ENCODE measurements at regions not wholly inside any gene's neighbourhood (a gene's known extent, or its start where the extent isn't known, plus 50 kb on each side); places are given as distances from the start of the nearest gene placed in this dataset.

DNA sequence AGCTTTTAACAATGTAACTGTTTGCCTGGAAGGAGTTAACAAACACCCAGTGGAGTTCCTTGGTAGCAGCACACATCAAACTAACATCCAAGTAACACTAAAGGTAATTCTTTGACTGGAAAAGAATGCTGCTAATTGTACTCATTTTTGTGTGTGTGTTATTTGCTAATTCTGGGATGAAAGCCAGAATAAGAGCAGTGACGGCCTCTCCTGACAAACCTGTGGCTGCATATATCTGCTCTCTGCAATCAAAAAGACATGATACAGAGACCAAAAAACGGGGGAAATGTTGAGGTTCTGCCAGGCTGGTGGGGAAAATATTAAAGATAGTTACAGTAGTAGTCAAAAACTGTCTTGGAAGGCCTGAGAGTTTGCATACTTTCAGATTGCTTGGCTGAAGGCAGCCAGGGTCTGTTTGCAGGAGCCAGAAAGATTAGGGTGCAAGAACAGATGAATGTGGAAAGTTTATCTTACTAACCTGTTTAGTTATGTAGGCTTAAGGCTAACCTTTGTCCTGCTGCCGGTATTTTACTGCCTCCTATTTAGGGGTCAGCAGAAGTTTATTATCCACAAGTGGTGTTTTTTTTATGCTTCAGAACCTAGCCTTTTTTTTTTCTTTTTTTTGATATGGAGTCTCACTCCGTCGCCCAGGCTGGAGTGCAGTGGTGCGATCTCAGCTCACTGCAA is 325.6 kb upstream of the RBMY1B start:
- no peaks in the 10 kb centered on the region for H3K36me3 Mint-ChIP-seq
- ATAC-seq: no peak
- H3K27ac Mint-ChIP-seq: no peak overlapping the region
- no peak for DNase-seq (ENCODE audit: low spot score in 2 of 2)
- no peaks in the 10 kb centered on the region for H3K9me3 Mint-ChIP-seq

DNA sequence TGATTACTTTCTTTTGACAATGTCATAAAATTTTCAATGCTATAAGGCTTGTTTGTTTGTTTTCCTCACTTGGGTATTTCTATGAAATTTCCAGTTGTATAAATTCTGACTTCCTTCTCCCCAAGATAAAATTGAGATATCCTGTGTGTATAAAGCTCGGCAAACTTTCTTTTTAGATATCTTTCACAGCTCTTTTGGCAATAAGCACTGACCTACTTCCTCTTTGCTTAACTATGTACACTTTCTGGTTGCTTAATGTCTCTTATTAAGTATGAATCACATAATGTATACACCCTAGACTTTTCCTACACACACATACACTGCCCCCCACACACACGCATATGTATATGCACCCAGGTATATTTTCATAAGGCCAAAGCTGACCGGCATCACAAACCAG is 318.4 kb upstream of the RBMY1B start:
- Mint-ChIP-seq H3K9me3 (peaks cover 0 to 4% of the 10 kb centered on the region in 2 donors), H3K27ac (no peak overlapping the region), H3K36me3 (peaks cover 0 to 11% of the 10 kb centered on the region in 2 donors)
- ATAC-seq: no peak
- no peak for DNase-seq (ENCODE audit: low spot score in 2 of 2)

DNA sequence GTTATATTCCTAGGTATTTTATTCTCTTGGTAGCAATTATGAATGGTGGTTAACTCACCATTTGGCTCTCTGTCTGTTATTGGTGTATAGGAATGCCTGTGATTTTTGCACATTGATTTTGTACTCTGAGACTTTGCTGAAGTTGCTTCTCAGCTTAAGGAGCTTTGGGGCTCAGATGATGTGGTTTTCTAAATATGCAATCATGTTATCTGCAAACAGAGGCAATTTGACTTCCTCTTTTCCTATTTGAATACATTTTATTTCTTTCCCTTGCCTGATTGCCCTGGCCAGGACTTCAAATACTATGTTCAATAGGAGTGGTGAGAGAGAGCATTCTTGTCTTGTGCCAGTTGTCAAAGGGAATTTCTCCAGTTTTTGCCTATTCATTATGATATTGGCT is 310.9 kb upstream of the RBMY1B start:
- peaks cover 0 to 11% of the 10 kb centered on the region in 2 donors for H3K36me3 Mint-ChIP-seq
- H3K9me3 Mint-ChIP-seq: peaks cover 0 to 4% of the 10 kb centered on the region in 2 donors
- DNase-seq (ENCODE audit: low spot score in 2 of 2) (no peak), ATAC-seq (no peak)
- no peak overlapping the region for H3K27ac Mint-ChIP-seq

DNA sequence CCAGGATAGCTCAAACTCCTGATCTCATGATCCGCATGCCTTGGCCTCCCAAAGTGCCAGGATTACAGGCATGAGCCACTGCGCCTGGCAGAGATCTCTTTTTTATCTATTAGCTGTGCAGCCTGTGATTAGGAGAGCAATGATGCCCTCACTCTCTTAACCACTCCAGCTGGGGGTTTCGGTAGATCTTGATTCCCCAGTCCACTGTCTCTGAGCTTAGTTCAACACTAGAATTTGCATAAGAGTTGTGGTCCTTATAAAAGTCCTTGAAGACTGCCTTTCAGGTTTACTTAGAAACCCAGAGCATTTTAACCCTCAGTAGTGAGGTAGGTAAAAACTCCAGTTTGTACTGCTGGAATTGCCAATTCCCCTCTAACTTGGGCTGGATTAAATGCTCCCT is 283.3 kb upstream of the RBMY1B start:
- no peaks in the 10 kb centered on the region for H3K36me3 Mint-ChIP-seq

DNA sequence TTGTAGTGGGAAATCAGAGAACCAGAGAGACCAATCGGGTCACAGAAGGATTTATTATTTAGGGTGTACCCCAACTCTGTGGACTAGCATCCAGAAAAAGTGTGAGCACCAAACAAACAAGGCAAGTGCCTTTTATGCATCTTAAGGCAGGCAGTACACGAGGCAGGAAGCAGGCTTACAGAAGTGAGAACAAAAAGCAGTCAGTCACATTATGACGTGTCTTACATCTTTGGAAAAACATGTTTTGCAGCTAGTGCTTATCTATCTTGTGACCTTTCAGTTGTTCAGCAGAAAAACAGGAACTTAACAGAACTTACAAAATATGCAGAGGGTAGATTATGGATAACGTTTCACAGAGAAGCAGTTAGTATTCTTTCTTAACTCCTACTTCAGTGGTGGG is 270.9 kb upstream of the RBMY1B start:
- peaks cover 0 to 15% of the 10 kb centered on the region in 2 donors for H3K9me3 Mint-ChIP-seq
- H3K27ac Mint-ChIP-seq: peak overlapping the region; percentile 93 to 95
- peak; percentile 89 to 95 for ATAC-seq
- DNase-seq (ENCODE audit: low spot score in 2 of 2): peak in 1 of 2 donors; percentile 22
- H3K36me3 Mint-ChIP-seq: peaks cover 19 to 21% of the 10 kb centered on the region in 2 donors

More for the DNA sequence above, 283.3 kb upstream of the RBMY1B start:
- Mint-ChIP-seq H3K27ac (no peak overlapping the region), H3K9me3 (peaks cover 0 to 4% of the 10 kb centered on the region in 2 donors)
- DNase-seq (ENCODE audit: low spot score in 2 of 2) (no peak), ATAC-seq (no peak)

DNA sequence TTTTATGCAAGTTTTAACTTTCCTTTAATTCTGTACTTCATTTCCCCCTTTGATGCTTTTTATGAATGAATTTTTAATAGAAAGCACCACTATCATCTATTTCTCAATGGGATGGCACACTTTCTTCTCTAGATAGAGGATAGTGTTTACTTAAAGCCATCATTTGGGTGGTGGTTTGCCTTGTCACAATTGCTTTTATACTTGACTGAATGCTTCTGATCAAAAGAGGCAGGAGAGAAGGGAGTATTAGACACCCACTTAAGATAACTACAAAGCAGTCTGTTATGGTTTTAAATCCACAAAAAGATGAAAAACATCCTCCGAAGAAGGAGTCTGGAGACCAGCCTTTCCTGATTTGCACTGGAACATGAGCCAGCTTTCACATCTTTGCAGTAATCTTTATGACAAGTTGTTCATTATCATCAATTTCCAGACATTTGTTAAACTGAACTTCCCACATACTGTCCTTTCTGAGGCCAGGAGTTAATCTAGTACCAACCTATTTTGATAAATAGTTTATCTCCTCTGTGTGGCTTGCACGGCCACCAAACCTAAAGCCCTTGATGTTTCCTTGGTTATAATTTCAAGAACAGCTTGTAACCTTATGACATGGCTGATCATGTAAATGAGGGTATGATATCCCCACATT is 270.4 kb upstream of the RBMY1B start:
- DNase-seq (ENCODE audit: low spot score in 2 of 2) (no peak), ATAC-seq (peak in 1 of 2 donors; percentile 39)
- Mint-ChIP-seq H3K9me3 (peaks cover 0 to 15% of the 10 kb centered on the region in 2 donors), H3K27ac (peak overlapping the region; percentile 93 to 95), H3K36me3 (peaks cover 19 to 21% of the 10 kb centered on the region in 2 donors)

DNA sequence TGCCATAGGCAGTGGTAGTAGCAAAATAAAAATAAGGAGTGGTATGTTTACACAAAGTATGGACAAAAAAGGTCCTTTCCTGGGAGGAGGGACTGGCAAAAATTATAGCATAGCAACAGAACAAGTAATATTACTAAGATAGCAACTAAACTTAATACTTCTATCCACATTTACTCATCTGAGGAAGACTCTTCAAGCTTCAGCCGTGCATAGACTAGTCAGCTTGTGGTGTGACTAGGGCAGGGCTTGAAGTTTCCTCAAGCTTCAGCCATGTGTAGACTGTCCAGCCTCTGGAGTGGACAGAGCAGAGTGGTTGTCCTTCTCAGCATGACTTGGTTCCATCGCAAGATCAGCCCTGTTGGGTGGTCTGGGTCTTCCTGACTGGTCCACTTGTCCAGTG is 268.3 kb upstream of the RBMY1B start:
- DNase-seq (ENCODE audit: low spot score in 2 of 2) (no peak), ATAC-seq (peak; percentile 50 to 67)
- peak overlapping the region in 1 of 2 donors; percentile 93 for H3K27ac Mint-ChIP-seq
- H3K9me3 Mint-ChIP-seq: peaks cover 5 to 15% of the 10 kb centered on the region in 2 donors
- peaks cover 19 to 21% of the 10 kb centered on the region in 2 donors for H3K36me3 Mint-ChIP-seq

DNA sequence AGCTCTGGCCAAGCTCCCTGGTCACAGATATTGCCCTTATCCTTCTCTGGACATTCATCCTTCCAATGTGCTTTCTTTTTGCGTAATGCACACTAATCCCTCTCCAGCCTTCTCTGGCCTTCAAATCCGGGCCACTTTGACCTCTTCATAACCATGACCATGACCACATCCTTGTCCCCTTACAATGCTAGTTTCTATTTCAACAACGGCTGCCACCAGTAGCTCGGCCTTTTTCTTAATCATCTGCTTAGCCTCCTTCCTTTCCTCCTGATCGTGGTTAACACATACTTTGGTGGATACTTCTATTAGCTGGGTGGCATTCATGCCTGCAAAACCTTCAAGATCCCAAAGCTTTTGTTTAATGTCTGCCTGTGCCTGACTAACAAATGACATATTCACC is 264.4 kb upstream of the RBMY1B start:
- ATAC-seq: peak in 1 of 2 donors; percentile 18
- peak overlapping the region in 1 of 2 donors; percentile 27 for H3K27ac Mint-ChIP-seq
- peaks cover 0 to 8% of the 10 kb centered on the region in 2 donors for H3K9me3 Mint-ChIP-seq
- no peak for DNase-seq (ENCODE audit: low spot score in 2 of 2)
- peaks cover 5 to 7% of the 10 kb centered on the region in 2 donors for H3K36me3 Mint-ChIP-seq

DNA sequence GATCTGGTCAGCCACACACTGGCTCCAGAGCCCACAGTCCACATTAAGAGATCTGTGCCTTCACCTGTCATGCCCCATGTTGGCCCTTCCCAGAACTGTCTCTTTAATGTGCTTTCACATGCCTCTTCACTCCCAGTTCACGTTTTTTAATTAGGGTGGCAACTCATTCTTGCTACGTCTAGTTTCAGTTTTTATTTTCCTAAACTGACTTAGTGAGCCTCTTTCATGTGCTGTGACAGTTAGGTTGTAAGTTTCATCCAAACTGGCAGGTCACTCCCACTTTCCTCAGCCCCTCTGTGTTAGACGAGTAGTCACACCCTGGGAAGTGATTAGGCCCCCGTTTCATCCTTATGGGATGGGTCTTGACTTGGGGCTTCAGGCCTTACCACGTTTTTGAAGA is 262.5 kb upstream of the RBMY1B start:
- ATAC-seq: peak; percentile 54 to 72
- no peak for DNase-seq (ENCODE audit: low spot score in 2 of 2)
- Mint-ChIP-seq H3K27ac (peak overlapping the region; percentile 83 to 93), H3K36me3 (peaks cover 5 to 7% of the 10 kb centered on the region in 2 donors), H3K9me3 (peaks cover 0 to 8% of the 10 kb centered on the region in 2 donors)

DNA sequence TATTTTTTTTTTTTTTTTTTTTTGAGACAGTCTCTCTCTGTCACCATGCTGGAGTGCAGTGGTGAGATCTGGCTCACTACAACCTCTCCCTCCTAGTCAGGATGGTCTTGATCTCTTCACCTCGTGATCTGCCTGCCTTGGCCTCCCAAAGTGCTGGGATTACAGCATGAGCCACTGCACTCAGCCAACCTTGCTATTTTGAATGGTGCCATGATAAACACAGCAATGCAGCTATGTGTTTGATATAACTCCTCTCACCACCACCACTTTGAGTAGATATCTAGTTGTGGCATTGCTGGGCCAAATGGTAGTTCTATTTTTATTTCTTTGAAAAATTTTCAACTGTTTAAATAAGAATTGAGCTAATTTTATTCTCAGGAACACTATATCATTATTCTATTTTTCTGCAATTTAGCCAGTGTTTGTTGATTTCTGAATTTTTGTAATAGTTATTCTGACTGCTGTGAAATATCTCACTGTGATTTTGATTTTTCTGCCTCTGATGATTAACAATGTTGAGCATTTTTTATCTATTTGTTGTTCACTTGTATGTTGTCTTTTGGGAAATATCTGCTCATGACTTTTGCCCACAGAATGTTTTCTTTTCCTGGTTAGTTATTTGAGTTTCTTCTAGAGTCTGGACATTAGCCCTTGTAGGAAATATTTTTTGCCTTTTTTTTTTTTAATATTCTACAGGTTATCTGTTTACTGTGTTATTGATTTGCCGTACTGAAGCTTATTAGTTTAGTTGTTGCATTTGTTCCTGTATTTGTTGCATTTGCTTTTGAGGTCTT is 257.5 kb upstream of the RBMY1B start:
- Mint-ChIP-seq H3K36me3 (peaks cover 2 to 5% of the 10 kb centered on the region in 2 donors), H3K9me3 (no peaks in the 10 kb centered on the region), H3K27ac (peak overlapping the region in 1 of 2 donors; percentile 75)
- ATAC-seq (no peak), DNase-seq (ENCODE audit: low spot score in 2 of 2) (no peak)

DNA sequence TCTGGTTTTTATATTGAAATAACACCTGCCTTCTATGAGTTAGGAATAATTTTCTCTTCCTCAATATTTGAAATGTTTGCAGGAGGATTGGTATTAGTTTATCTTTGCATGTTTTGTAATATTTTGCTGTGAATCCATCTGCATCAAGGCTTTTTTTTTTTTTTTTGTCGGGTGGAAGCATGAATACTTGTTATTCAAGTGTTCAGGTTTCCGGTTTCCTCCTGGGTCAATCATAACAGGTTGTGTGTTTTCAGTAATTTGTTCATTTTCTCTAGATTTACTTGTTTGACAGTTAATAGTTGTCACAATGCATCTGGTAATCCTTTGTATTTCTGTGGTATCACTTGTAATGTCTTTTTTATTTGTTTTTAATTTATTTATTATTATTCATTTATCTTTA is 256.7 kb upstream of the RBMY1B start:
- H3K36me3 Mint-ChIP-seq: peaks cover 0 to 5% of the 10 kb centered on the region in 2 donors
- DNase-seq (ENCODE audit: low spot score in 2 of 2) (no peak), ATAC-seq (no peak)
- peak overlapping the region in 1 of 2 donors; percentile 75 for H3K27ac Mint-ChIP-seq
- no peaks in the 10 kb centered on the region for H3K9me3 Mint-ChIP-seq

DNA sequence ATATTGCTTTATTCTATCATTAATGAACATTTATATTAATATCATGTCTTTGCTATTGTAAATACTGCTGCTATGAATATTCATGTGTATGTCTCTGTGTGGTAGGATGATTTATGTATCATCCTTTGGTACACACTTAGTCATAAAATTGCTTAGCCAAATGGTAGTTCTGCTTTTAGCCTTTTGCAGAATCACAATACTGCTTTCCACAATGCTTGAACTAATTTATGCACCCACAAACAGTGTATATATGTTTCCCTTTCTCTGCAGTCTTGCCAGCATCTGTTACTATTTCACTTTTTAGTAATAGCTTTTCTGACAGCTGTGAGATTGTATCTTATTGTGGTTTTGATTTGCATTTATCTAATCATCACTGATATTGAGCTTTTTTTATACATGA is 254.3 kb upstream of the RBMY1B start:
- no peak for DNase-seq (ENCODE audit: low spot score in 2 of 2)
- Mint-ChIP-seq H3K9me3 (no peaks in the 10 kb centered on the region), H3K36me3 (peaks cover 0 to 5% of the 10 kb centered on the region in 2 donors), H3K27ac (peak overlapping the region in 1 of 2 donors; percentile 52)
- peak; percentile 66 to 91 for ATAC-seq

DNA sequence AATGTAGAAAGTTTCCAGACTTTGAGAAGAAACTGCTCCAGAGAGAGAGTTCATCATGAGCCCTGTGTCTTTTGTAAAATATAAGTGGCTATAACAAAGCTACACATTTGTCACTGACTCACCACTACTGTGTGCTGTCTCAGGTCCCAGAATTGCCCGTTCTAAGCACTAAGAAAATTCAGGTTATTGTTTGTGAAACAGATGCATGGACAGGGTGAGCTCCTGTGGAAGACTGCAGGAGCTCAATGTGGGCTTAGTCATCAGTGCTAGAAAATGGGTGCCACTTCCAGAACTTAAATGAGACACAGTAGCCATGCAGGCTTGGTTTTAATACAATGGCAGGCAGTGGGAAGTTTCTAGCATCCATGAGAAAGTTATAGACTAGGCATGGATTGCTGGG is 251.4 kb upstream of the RBMY1B start:
- peak; percentile 63 to 79 for ATAC-seq
- Mint-ChIP-seq H3K27ac (peak overlapping the region in 1 of 2 donors; percentile 77), H3K9me3 (no peaks in the 10 kb centered on the region), H3K36me3 (no peaks in the 10 kb centered on the region)
- no peak for DNase-seq (ENCODE audit: low spot score in 2 of 2)

DNA sequence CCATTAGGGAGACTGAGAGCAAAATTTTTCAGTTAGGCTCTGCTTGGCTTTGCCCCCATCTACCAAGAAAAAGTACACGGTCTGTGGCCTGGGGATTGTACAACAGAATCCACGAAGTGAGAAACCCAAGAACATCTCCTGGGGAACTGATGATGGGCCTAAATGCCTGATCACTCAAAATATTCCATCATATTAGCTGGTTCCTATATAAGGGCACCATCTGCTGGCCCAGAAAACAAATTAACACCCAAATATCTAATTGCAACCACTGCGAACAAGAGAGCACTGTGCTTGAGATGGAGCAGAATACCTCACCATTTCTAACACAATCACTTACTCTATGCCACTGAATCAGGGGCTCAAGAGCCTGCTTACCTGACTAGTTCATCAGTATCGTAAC is 250.8 kb upstream of the RBMY1B start:
- H3K36me3 Mint-ChIP-seq: no peaks in the 10 kb centered on the region
- H3K9me3 Mint-ChIP-seq: no peaks in the 10 kb centered on the region
- DNase-seq (ENCODE audit: low spot score in 2 of 2): no peak
- peak in 1 of 2 donors; percentile 43 for ATAC-seq
- H3K27ac Mint-ChIP-seq: peak overlapping the region in 1 of 2 donors; percentile 77

DNA sequence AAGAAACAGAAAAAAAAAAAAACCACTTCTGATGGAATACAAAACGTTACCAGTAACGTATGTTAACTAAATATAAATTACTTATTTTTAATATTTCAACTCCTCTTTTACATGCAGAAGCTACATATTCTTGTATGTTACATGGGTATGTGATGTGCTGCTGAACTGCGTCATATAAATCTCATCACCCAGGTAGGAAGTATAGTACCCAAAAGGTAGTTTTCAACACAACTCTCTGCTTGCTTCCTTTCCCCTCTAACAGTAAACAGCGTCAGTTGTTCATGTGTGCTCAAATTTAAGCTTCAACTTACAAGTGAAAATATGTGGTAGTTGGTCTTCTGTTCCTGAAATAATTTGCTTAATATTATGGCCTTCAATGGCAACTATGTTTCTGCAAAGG is 250.0 kb upstream of the RBMY1B start:
- H3K9me3 Mint-ChIP-seq: no peaks in the 10 kb centered on the region
- no peaks in the 10 kb centered on the region for H3K36me3 Mint-ChIP-seq
- H3K27ac Mint-ChIP-seq: no peak overlapping the region
- ATAC-seq (no peak), DNase-seq (ENCODE audit: low spot score in 2 of 2) (no peak)

DNA sequence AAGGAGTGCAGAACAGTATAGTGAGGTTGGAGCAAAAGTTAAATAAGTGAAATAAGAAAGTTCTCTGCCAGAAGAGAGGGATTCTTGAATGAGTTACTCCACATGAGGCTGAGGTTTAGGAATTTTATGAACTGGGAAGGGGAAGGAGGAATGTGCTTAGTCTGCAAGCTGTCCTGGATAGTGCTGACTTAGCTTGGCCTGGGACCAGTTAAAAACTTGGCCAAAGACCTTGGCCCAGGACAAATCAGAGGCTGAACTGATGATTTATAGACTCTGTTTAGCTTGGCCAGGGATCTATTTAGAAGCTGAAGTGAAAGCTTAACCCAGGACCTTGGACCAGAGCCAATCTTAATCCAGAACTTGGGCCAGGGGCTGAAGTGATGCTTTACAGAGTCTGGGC is 244.4 kb upstream of the RBMY1B start:
- no peak for DNase-seq (ENCODE audit: low spot score in 2 of 2)
- no peak for ATAC-seq
- no peaks in the 10 kb centered on the region for H3K9me3 Mint-ChIP-seq
- no peaks in the 10 kb centered on the region for H3K36me3 Mint-ChIP-seq
- no peak overlapping the region for H3K27ac Mint-ChIP-seq

DNA sequence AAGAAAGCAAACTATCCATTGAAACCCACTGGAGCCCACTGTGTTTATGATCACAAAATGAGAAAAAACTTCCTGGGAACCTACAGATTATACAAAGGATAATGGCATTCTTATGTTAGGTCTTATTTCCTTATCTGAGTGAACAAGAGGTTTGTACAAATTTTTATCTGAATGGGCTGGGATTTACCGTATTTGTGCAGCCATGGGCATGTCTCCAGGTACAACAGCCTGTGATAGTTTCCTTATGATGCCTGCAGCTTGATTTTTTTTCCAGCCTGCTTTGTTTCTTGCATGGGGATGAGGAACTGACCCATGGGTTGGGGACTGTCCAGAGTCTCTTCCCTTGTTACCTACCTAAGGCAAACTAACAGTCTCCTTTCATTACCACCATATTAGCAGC is 244.0 kb upstream of the RBMY1B start:
- H3K9me3 Mint-ChIP-seq: no peaks in the 10 kb centered on the region
- H3K27ac Mint-ChIP-seq: no peak overlapping the region
- ATAC-seq: no peak
- no peak for DNase-seq (ENCODE audit: low spot score in 2 of 2)
- no peaks in the 10 kb centered on the region for H3K36me3 Mint-ChIP-seq
